ENCODE measurements at regions not wholly inside any gene's neighbourhood (a gene's known extent, or its start where the extent isn't known, plus 50 kb on each side); places are given as distances from the start of the nearest gene placed in this dataset.

DNA sequence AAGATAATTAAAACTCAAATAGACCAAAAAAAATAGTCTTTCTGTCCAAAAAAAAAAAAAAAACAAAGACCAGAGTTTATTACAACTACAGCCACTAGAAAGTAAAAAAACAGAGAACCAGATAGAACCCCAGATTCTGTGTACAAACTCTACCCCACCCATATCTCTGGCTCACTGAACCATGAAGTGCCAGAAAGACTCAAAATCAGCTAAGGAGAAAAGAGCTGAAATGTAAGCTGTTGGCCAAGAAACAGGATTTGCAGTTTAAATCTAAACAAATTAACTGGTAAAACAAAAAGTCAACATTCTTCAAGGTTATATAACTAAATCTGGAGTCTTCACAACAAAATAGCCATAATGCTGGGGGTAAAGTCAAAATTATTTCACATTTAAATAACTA, 278.9 kb downstream of the SEC16B start:
- ChIA-PET CTCF (no interaction called here), POLR2A (no interaction called here)
- DNase-seq (ENCODE audit: low read depth, low spot score): no peak
- in situ Hi-C loops (cut with HindIII; ENCODE audit: low pct_unique_long_range_greater_than_20kb, low sequenced_read_pairs) (no loop called here), intact Hi-C loops (cut with micrococcal nuclease; ENCODE audit: unreplicated experiment) (no loop called here)
- H3K36me3 ChIP-seq (ENCODE audit: control insufficient read depth, insufficient read depth, low read length): no peaks in the 10 kb centered on the region
- ATAC-seq: no peak
- H3K27ac ChIP-seq (ENCODE audit: low read length): no peak overlapping the region
- no peak overlapping the region for H3K4me3 ChIP-seq (ENCODE audit: low read depth in 2 of 2, low read length in 2 of 2)
- H3K9me3 ChIP-seq (ENCODE audit: control insufficient read depth, insufficient read depth, low read depth, low read length): no peaks in the 10 kb centered on the region
- no peaks in the 10 kb centered on the region for H3K27me3 ChIP-seq (ENCODE audit: control insufficient read depth, insufficient read depth, low read length)
- H3K4me1 ChIP-seq (ENCODE audit: control insufficient read depth, insufficient read depth, low read length): no peaks in the 10 kb centered on the region
- no TSS peak for BruUV-seq (replicated peaks)
- TF ChIP-seq, protein P1, sequence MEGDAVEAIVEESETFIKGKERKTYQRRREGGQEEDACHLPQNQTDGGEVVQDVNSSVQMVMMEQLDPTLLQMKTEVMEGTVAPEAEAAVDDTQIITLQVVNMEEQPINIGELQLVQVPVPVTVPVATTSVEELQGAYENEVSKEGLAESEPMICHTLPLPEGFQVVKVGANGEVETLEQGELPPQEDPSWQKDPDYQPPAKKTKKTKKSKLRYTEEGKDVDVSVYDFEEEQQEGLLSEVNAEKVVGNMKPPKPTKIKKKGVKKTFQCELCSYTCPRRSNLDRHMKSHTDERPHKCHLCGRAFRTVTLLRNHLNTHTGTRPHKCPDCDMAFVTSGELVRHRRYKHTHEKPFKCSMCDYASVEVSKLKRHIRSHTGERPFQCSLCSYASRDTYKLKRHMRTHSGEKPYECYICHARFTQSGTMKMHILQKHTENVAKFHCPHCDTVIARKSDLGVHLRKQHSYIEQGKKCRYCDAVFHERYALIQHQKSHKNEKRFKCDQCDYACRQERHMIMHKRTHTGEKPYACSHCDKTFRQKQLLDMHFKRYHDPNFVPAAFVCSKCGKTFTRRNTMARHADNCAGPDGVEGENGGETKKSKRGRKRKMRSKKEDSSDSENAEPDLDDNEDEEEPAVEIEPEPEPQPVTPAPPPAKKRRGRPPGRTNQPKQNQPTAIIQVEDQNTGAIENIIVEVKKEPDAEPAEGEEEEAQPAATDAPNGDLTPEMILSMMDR (IDR thresholded peaks at IDR 0.05): no peak
- TF ChIP-seq TCF7L2 (IDR thresholded peaks at IDR 0.05; ENCODE audit: low read depth, low read length): no peak
- TF ChIP-seq POLR2AphosphoS5 (IDR thresholded peaks at IDR 0.05; ENCODE audit: low read depth, low read length): no peak
- TF ChIP-seq SIN3A (IDR thresholded peaks at IDR 0.05; ENCODE audit: borderline replicate concordance, insufficient read depth, low read depth, low read length): no peak
- TF ChIP-seq, protein P2, sequence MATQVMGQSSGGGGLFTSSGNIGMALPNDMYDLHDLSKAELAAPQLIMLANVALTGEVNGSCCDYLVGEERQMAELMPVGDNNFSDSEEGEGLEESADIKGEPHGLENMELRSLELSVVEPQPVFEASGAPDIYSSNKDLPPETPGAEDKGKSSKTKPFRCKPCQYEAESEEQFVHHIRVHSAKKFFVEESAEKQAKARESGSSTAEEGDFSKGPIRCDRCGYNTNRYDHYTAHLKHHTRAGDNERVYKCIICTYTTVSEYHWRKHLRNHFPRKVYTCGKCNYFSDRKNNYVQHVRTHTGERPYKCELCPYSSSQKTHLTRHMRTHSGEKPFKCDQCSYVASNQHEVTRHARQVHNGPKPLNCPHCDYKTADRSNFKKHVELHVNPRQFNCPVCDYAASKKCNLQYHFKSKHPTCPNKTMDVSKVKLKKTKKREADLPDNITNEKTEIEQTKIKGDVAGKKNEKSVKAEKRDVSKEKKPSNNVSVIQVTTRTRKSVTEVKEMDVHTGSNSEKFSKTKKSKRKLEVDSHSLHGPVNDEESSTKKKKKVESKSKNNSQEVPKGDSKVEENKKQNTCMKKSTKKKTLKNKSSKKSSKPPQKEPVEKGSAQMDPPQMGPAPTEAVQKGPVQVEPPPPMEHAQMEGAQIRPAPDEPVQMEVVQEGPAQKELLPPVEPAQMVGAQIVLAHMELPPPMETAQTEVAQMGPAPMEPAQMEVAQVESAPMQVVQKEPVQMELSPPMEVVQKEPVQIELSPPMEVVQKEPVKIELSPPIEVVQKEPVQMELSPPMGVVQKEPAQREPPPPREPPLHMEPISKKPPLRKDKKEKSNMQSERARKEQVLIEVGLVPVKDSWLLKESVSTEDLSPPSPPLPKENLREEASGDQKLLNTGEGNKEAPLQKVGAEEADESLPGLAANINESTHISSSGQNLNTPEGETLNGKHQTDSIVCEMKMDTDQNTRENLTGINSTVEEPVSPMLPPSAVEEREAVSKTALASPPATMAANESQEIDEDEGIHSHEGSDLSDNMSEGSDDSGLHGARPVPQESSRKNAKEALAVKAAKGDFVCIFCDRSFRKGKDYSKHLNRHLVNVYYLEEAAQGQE (IDR thresholded peaks at IDR 0.05; ENCODE audit: insufficient read depth in 1 of 2, low read depth in 2 of 2, low read length in 1 of 2): no peak

DNA sequence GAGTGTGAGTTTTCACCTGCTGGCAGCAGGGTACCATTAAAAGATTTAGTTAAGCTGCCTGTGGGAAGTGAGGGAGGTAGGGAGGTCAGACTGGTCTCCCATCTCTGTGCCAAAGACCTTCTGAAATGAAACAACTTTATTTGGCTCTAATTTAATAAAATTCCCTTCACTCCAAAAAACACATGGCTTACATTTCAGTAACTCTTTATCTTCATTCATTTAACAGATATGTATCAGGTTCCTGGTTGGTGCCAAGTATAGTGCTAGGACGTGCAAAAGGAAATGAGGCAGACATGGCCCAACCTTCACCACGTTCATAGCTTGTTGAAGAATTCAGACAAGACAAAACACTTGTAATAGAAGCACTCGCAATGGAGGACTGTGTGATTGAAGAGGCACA, 282.3 kb downstream of the SEC16B start:
- in situ Hi-C loops (cut with HindIII; ENCODE audit: low pct_unique_long_range_greater_than_20kb, low sequenced_read_pairs) (no loop called here), intact Hi-C loops (cut with micrococcal nuclease; ENCODE audit: unreplicated experiment) (no loop called here)
- no peak for ATAC-seq
- no TSS peak for BruUV-seq (replicated peaks)
- DNase-seq (ENCODE audit: low read depth, low spot score): no peak
- Histone ChIP-seq H3K27ac (ENCODE audit: low read length) (no peak overlapping the region), H3K9me3 (ENCODE audit: control insufficient read depth, insufficient read depth, low read depth, low read length) (no peaks in the 10 kb centered on the region), H3K27me3 (ENCODE audit: control insufficient read depth, insufficient read depth, low read length) (no peaks in the 10 kb centered on the region), H3K4me1 (ENCODE audit: control insufficient read depth, insufficient read depth, low read length) (no peaks in the 10 kb centered on the region), H3K4me3 (ENCODE audit: low read depth in 2 of 2, low read length in 2 of 2) (no peak overlapping the region), H3K36me3 (ENCODE audit: control insufficient read depth, insufficient read depth, low read length) (no peaks in the 10 kb centered on the region)
- CTCF ChIA-PET: no interaction called here
- POLR2A ChIA-PET: no interaction called here
- TF ChIP-seq, protein P1 (IDR thresholded peaks at IDR 0.05): no peak
- TF ChIP-seq TCF7L2 (IDR thresholded peaks at IDR 0.05; ENCODE audit: low read depth, low read length) (no peak), SIN3A (IDR thresholded peaks at IDR 0.05; ENCODE audit: borderline replicate concordance, insufficient read depth, low read depth, low read length) (no peak), POLR2AphosphoS5 (IDR thresholded peaks at IDR 0.05; ENCODE audit: low read depth, low read length) (no peak)

Measured in Panc1 (cell line).